ENCODE measurements at regions not wholly inside any gene's neighbourhood (a gene's known extent, or its start where the extent isn't known, plus 50 kb on each side); places are given as distances from the start of the nearest gene placed in this dataset.

- DNase-seq (ENCODE audit: low read depth, low spot score): no peak
These were observed 192.8 kb downstream of the LY86 start for GRCh38 chr6:6781172-6781872.

- DNase-seq (ENCODE audit: low read depth, low spot score): no peak
These were observed 193.3 kb downstream of the LY86 start for GRCh38 chr6:6781873-6782227.

GRCh38 chr6:6783721-6784120 lies 195.2 kb downstream of the LY86 start:
- no peak for DNase-seq (ENCODE audit: low read depth, low spot score)

- DNase-seq (ENCODE audit: low read depth, low spot score): no peak
These were observed 196.1 kb downstream of the LY86 start for GRCh38 chr6:6784514-6785162.

- no peak for DNase-seq (ENCODE audit: low read depth, low spot score)
These were observed 196.6 kb downstream of the LY86 start for GRCh38 chr6:6785163-6785521.

- no peak for DNase-seq (ENCODE audit: low read depth, low spot score)
These were observed 200.0 kb downstream of the LY86 start for GRCh38 chr6:6788394-6789032.

- DNase-seq (ENCODE audit: low read depth, low spot score): no peak
These were observed 201.9 kb downstream of the LY86 start for GRCh38 chr6:6790393-6790792.

GRCh38 chr6:6790891-6791290 lies 202.4 kb downstream of the LY86 start:
- DNase-seq (ENCODE audit: low read depth, low spot score): no peak

- no peak for DNase-seq (ENCODE audit: low read depth, low spot score)
These were observed 205.1 kb downstream of the LY86 start for GRCh38 chr6:6793388-6794250.

- DNase-seq (ENCODE audit: low read depth, low spot score): no peak
These were observed 206.9 kb downstream of the LY86 start for GRCh38 chr6:6795393-6795792.

GRCh38 chr6:6796818-6797217 lies 208.3 kb downstream of the LY86 start:
- DNase-seq (ENCODE audit: low read depth, low spot score): no peak

GRCh38 chr6:6798448-6798860 lies 209.9 kb downstream of the LY86 start:
- no peak for DNase-seq (ENCODE audit: low read depth, low spot score)

- DNase-seq (ENCODE audit: low read depth, low spot score): no peak
These were observed 212.4 kb downstream of the LY86 start for GRCh38 chr6:6801005-6801335.

- DNase-seq (ENCODE audit: low read depth, low spot score): no peak
These were observed 213.2 kb downstream of the LY86 start for GRCh38 chr6:6801635-6802218.

- no peak for DNase-seq (ENCODE audit: low read depth, low spot score)
These were observed 214.9 kb downstream of the LY86 start for GRCh38 chr6:6803180-6803977.

GRCh38 chr6:6804843-6805615 lies 216.5 kb downstream of the LY86 start:
- no peak for DNase-seq (ENCODE audit: low read depth, low spot score)

- no peak for DNase-seq (ENCODE audit: low read depth, low spot score)
These were observed 218.5 kb downstream of the LY86 start for GRCh38 chr6:6806844-6807518.

- no peak for DNase-seq (ENCODE audit: low read depth, low spot score)
These were observed 219.8 kb downstream of the LY86 start for GRCh38 chr6:6808343-6808742.

- DNase-seq (ENCODE audit: low read depth, low spot score): no peak
These were observed 220.4 kb downstream of the LY86 start for GRCh38 chr6:6808915-6809314.

- DNase-seq (ENCODE audit: low read depth, low spot score): no peak
These were observed 222.2 kb downstream of the LY86 start for GRCh38 chr6:6810727-6811126.
